ENCODE measurements at regions not wholly inside any gene's neighbourhood (a gene's known extent, or its start where the extent isn't known, plus 50 kb on each side); places are given as distances from the start of the nearest gene placed in this dataset.
A peak's percentile ranks its signal among the peaks of the same experiment; 100 is the strongest.

DNA sequence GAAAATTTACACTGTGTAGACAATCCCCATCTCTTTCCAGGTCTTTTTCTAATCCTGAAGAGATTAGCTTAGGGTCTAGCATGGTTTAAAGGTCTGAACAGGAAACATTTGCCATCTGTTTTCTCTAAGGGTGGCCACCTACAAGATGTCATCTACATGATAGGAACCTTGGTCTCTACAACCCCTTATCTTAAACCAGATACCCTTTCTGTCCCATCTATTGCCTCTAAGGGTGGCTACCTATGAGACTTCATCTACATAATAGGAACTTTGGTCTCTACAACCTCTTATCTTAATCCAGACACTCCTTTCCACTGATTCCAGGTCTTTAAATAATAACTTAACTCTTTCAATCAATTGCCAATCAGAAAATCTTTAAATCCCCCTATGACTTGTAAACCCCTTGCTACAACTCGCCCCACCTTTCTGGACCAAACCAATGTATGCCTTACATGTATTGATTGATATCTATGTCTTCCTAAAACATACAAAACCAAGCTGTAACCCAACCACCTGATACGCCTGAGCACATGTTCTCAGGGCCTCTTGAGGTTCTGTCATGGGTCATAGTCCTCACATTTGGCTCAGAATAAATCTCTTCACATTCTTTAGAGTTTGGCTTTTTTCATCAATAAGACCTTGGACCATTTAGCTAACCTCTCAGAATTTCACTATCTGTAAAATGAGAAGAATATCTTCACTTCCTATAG is 605.0 kb downstream of the TUSC7 start:
- no peak for DNase-seq (ENCODE audit: low read depth)
- no peak overlapping the region for H3K4me3 ChIP-seq (ENCODE audit: control insufficient read depth, low read depth, low read length)
- TF ChIP-seq, protein P1, sequence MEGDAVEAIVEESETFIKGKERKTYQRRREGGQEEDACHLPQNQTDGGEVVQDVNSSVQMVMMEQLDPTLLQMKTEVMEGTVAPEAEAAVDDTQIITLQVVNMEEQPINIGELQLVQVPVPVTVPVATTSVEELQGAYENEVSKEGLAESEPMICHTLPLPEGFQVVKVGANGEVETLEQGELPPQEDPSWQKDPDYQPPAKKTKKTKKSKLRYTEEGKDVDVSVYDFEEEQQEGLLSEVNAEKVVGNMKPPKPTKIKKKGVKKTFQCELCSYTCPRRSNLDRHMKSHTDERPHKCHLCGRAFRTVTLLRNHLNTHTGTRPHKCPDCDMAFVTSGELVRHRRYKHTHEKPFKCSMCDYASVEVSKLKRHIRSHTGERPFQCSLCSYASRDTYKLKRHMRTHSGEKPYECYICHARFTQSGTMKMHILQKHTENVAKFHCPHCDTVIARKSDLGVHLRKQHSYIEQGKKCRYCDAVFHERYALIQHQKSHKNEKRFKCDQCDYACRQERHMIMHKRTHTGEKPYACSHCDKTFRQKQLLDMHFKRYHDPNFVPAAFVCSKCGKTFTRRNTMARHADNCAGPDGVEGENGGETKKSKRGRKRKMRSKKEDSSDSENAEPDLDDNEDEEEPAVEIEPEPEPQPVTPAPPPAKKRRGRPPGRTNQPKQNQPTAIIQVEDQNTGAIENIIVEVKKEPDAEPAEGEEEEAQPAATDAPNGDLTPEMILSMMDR (conservative IDR thresholded peaks at IDR 0.05; ENCODE audit: control insufficient read depth, insufficient read depth, low read depth, low read length), result no peak

DNA sequence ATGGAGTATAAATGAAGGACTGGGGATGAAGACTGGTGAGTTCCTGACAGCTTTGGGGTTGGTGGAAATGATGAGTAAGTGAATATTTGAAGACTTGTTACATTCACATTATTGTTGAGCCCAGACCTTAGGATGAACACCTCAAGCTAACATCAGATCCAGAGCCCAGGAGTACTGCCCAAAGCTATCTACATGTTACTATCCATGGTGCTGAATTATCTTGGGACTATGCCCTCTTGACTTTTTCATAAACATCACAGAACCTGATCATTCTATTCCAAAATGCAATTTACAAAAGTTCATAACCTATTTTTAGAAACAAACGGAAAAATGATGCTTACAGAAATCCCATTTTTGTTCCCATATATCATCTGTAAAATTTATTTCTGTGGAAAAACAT is 613.3 kb downstream of the TUSC7 start:
- DNase-seq (ENCODE audit: low read depth), result peak; percentile 23
- H3K4me3 ChIP-seq (ENCODE audit: control insufficient read depth, low read depth, low read length), result no peak overlapping the region
- TF ChIP-seq, protein P1 (conservative IDR thresholded peaks at IDR 0.05; ENCODE audit: control insufficient read depth, insufficient read depth, low read depth, low read length), result no peak

DNA sequence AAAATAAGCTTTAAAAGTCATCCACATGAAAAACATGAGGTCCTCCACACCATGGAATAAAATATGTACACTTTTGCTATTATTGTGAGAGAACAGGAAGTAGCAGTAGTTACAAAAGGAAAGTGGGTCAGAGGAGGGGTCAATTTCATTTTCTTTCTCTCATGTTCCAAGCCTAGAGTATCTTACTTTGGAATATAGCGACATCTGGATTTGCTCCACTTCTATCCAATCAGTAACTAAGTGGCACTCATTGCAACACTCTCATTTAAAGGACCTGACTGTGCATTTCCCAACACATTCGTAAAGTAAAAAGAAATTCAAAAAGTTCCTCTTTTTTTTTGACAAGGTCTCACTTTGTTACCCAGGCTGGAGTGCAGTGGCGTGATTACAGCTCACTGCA is 637.3 kb downstream of the TUSC7 start:
- no peak overlapping the region for H3K4me3 ChIP-seq (ENCODE audit: control insufficient read depth, low read depth, low read length)
- DNase-seq (ENCODE audit: low read depth), result no peak
- TF ChIP-seq, protein P1 (conservative IDR thresholded peaks at IDR 0.05; ENCODE audit: control insufficient read depth, insufficient read depth, low read depth, low read length), result no peak

DNA sequence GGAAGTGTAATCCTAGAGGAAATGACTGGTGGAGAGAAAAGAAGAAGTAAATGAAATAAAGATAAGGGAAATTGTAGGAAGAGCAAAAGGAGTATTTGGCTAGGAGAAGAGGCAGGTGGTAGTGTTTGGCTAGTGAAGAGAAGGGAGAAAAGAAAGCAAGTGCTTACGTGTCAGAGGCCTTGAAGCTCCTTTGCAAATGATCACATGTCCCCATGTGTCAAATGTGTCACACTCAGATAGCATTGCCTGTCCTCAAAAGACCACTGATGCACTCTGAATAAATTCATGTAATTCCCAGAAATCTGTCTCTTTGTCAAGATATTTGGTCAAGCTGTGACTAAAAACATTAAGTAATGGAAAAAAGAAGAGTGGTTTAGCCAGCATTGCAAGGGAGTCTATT is 639.3 kb downstream of the TUSC7 start:
- no peak overlapping the region for H3K4me3 ChIP-seq (ENCODE audit: control insufficient read depth, low read depth, low read length)
- DNase-seq (ENCODE audit: low read depth), result no peak
- TF ChIP-seq, protein P1 (conservative IDR thresholded peaks at IDR 0.05; ENCODE audit: control insufficient read depth, insufficient read depth, low read depth, low read length), result no peak

DNA sequence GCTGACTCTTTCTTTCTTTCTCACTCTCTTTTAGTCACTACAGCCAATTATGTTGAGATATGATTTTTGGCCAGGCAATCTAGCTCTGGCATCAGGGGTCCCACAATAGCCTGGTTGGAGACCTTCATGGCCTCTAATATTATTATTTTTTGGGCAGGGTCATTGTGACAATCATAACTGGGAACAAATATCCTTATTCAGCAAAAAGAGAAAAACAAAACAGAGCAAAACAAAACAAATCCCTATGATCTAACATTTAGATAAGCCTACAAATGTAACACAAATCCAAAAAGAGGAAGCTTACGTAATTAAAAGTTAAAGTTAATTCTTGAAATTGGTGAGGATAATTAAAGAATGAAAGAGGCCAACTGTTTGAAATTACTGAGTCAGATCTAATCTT is 640.0 kb downstream of the TUSC7 start:
- TF ChIP-seq, protein P1 (conservative IDR thresholded peaks at IDR 0.05; ENCODE audit: control insufficient read depth, insufficient read depth, low read depth, low read length), result no peak
- no peak for DNase-seq (ENCODE audit: low read depth)
- H3K4me3 ChIP-seq (ENCODE audit: control insufficient read depth, low read depth, low read length), result no peak overlapping the region

DNA sequence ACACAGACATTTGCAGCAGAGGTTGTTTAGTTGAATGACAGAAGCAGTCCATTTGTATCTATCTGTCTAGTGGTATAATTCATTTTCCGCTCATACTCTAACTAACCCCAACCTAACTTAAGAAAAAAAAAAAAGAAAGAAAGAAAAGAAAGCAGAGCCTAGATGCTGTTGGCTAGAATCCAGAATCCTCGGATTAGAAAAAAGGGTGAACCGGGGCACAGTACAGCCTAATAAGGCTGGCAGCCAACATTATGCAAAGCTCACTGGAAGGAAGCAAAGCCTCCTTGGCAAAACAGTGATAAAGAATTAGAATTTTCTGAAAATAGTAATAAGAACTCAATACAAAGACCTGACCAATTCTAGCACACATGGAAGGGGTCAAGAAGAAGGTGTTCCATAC is 640.8 kb downstream of the TUSC7 start:
- TF ChIP-seq, protein P1 (conservative IDR thresholded peaks at IDR 0.05; ENCODE audit: control insufficient read depth, insufficient read depth, low read depth, low read length), result no peak
- H3K4me3 ChIP-seq (ENCODE audit: control insufficient read depth, low read depth, low read length), result no peak overlapping the region
- no peak for DNase-seq (ENCODE audit: low read depth)

DNA sequence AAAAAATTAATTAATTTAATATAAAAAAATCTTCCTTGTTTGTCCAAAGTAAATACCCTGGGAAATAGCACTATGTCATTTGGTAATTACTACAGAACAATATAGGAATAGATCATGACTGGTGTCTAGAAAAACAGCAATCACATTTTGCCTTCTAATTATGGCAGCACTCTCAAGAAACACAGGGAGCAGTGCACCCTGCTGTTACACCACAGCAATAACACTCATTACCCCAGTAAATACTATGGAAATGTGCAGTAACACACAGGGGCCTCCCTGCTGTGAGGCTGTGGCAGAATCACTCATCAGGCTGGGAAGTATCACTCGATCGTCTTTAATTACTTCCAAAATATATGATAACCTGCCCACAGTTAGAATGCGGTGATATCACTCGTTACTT is 646.0 kb downstream of the TUSC7 start:
- H3K4me3 ChIP-seq (ENCODE audit: control insufficient read depth, low read depth, low read length), result no peak overlapping the region
- TF ChIP-seq, protein P1 (conservative IDR thresholded peaks at IDR 0.05; ENCODE audit: control insufficient read depth, insufficient read depth, low read depth, low read length), result peak; percentile 41

More for the DNA sequence above, 646.0 kb downstream of the TUSC7 start:
- DNase-seq (ENCODE audit: low read depth), result peak; percentile 29

Measured in fibroblast of mammary gland (primary cell).